ENCODE measurements at regions not wholly inside any gene's neighbourhood (a gene's known extent, or its start where the extent isn't known, plus 50 kb on each side); places are given as distances from the start of the nearest gene placed in this dataset.

GRCh38 chr7:45495618-45496017 is 78.5 kb upstream of the ADCY1 start (continued):
- TF ChIP-seq ATOH8 (CRISPR knock-in tag; IDR thresholded peaks at IDR 0.05; ENCODE audit: low read depth) (no peak), EHMT2 (IDR thresholded peaks at IDR 0.05; ENCODE audit: low read depth) (no peak), RCOR1 (IDR thresholded peaks at IDR 0.05; ENCODE audit: low read depth, low read length) (no peak)

GRCh38 chr7:45500257-45500656 is 73.9 kb upstream of the ADCY1 start:
- Histone ChIP-seq H3K9me3 (peaks cover 9% of the 10 kb centered on the region; the same call in 2 of the 3 replicates), H3K27ac (no peak overlapping the region), H3K4me2 (no peak overlapping the region), H3K4me3 (no peak overlapping the region), H3K4me1 (no peaks in the 10 kb centered on the region)
- ChIA-PET CTCF (no interaction called here), POLR2A (no interaction called here)
- ATAC-seq (no peak), FAIRE-seq (no peak), DNase-seq (ENCODE audit: low read depth in 1 of 2, low spot score in 1 of 2) (no peak)
- TF ChIP-seq HES2 (IDR thresholded peaks at IDR 0.05): no peak
- no peak for TF ChIP-seq SREBF2 (IDR thresholded peaks at IDR 0.05)
- no peak for TF ChIP-seq PHF8 (IDR thresholded peaks at IDR 0.05; ENCODE audit: borderline replicate concordance, low read depth)
- TF ChIP-seq FOXS1 (CRISPR knock-in tag; IDR thresholded peaks at IDR 0.05): no peak
- TF ChIP-seq HOXB13 (CRISPR knock-in tag; IDR thresholded peaks at IDR 0.05; ENCODE audit: low read depth): no peak
- no peak for TF ChIP-seq KDM1A (IDR thresholded peaks at IDR 0.05; ENCODE audit: low read depth)
- no peak for TF ChIP-seq BCL3 (IDR thresholded peaks at IDR 0.05)
- no peak for TF ChIP-seq FOSB (CRISPR knock-in tag; IDR thresholded peaks at IDR 0.05)
- no peak for TF ChIP-seq TFCP2L1 (CRISPR knock-in tag; IDR thresholded peaks at IDR 0.05)
- TF ChIP-seq CBX2 (IDR thresholded peaks at IDR 0.05; ENCODE audit: borderline replicate concordance, low read depth): no peak
- WGBS (ENCODE audit: missing lambda C conversion rate): 2% methylated on average over 2 of the region's 2 CpGs

- Histone ChIP-seq H3K27ac (no peak overlapping the region), H3K4me1 (no peaks in the 10 kb centered on the region), H3K4me3 (no peak overlapping the region), H3K4me2 (no peak overlapping the region), H3K9me3 (peaks cover 9% of the 10 kb centered on the region; the same call in 2 of the 3 replicates)
- FAIRE-seq (no peak), ATAC-seq (no peak), DNase-seq (ENCODE audit: low read depth in 1 of 2, low spot score in 1 of 2) (no peak)
- 16% methylated on average over 2 of the region's 2 CpGs for WGBS (ENCODE audit: missing lambda C conversion rate)
- ChIA-PET CTCF (no interaction called here), POLR2A (no interaction called here)
- no peak for TF ChIP-seq EHF (CRISPR knock-in tag; IDR thresholded peaks at IDR 0.05)
- TF ChIP-seq CBX8 (IDR thresholded peaks at IDR 0.05): no peak
- TF ChIP-seq ATOH8 (CRISPR knock-in tag; IDR thresholded peaks at IDR 0.05; ENCODE audit: low read depth): no peak
- no peak for TF ChIP-seq RAD21 (conservative IDR thresholded peaks at IDR 0.05 in 1 of 2, IDR thresholded peaks at IDR 0.05 in 1 of 2)
- no peak for TF ChIP-seq HOXB5 (CRISPR knock-in tag; IDR thresholded peaks at IDR 0.05)
- TF ChIP-seq TP53 (CRISPR knock-in tag; IDR thresholded peaks at IDR 0.05): no peak
- TF ChIP-seq ZFP36 (IDR thresholded peaks at IDR 0.05; ENCODE audit: borderline replicate concordance, partially characterized antibody): no peak
- no peak for TF ChIP-seq BCL3 (IDR thresholded peaks at IDR 0.05)
- no peak for TF ChIP-seq JUN (IDR thresholded peaks at IDR 0.05)
- TF ChIP-seq HOXB13 (CRISPR knock-in tag; IDR thresholded peaks at IDR 0.05; ENCODE audit: low read depth): no peak
- no peak for TF ChIP-seq POLR2AphosphoS2 (conservative IDR thresholded peaks at IDR 0.05; ENCODE audit: low read length)
- no peak for TF ChIP-seq JUNB (IDR thresholded peaks at IDR 0.05)
- no peak for TF ChIP-seq CHD4 (IDR thresholded peaks at IDR 0.05; ENCODE audit: borderline replicate concordance)
- TF ChIP-seq POLR2A (IDR thresholded peaks at IDR 0.05; ENCODE audit: low read length): no peak
Observed at GRCh38 chr7:45501791-45502190, 72.4 kb upstream of the ADCY1 start.
